ENCODE measurements at regions not wholly inside any gene's neighbourhood (a gene's known extent, or its start where the extent isn't known, plus 50 kb on each side); places are given as distances from the start of the nearest gene placed in this dataset.

DNA sequence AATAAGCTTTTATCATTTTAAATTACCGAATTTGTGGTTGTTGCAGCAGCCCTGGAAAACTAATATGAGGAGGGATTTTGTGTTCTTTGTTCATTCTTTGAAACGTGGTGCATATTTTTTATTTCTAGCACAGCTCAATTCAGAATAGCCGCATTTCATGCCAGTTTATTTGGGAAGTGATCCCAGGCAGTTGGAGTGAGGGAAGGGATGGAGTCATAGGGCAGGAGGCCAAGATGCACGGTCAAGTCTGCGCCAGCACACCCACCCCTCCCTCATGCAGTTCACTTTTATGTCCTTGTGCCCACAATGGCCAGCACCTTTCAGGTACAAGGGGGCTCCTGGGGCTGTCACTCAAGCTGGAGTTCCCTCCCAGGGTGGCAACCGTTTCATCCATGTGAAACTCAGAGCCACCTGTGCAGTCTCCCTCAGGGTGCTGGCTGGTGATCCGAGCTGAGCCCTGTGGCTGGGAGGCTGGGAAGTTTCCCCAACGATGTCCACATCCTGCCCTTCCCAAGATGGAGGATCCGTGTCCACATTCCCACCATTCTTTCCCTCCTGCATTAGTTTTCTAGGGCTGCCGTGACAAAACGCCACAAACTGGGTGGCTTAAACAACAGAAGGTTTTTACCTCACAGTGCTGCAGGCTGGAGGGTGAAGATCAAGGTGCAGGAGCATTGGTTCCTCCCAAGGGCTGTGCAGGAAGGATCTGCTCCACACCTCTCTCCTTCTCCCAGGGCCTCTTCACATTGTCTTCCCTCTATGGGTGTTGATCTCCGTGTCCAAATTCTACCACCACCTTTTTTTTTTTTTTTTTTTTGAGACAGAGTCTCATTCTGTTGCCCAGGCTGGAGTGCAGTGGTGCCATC is 68.5 kb upstream of the ITGA6 start:
- H3K36me3 ChIP-seq (replicated peaks in 1 of 2; ENCODE audit: control insufficient read depth in 1 of 2, insufficient read depth in 2 of 2, low read length in 1 of 2): no peaks in the 10 kb centered on the region
- no peak overlapping the region for H3K27ac ChIP-seq (ENCODE audit: low read depth in 2 of 2, low read length in 1 of 2)
- no peaks in the 10 kb centered on the region for H3K27me3 ChIP-seq (ENCODE audit: insufficient read depth)
- TF ChIP-seq RAD21 (IDR thresholded peaks at IDR 0.05; ENCODE audit: low read length) (no peak), MXI1 (IDR thresholded peaks at IDR 0.05; ENCODE audit: low read depth, low read length) (no peak)
- no peak for DNase-seq
- H3K9ac ChIP-seq: no peak overlapping the region
- H3K4me1 ChIP-seq (ENCODE audit: control insufficient read depth in 1 of 2, insufficient read depth in 2 of 2, low read depth in 1 of 2, low read length in 1 of 2): peaks cover 0 to 4% of the 10 kb centered on the region in 2 experiments; a peak in 1 of 4 replicates
- POLR2A ChIA-PET: no interaction called here
- H2AFZ ChIP-seq (ENCODE audit: low read depth): no peak overlapping the region
- H3F3A ChIP-seq (replicated peaks; ENCODE audit: insufficient read depth): no peaks in the 10 kb centered on the region
- H3K4me2 ChIP-seq: no peak overlapping the region
- CTCF ChIA-PET: no interaction called here
- no peaks in the 10 kb centered on the region for H3K79me2 ChIP-seq (ENCODE audit: insufficient read depth)
- H4K20me1 ChIP-seq (ENCODE audit: insufficient read depth): no peaks in the 10 kb centered on the region
- 87% methylated on average over 12 of the region's 12 CpGs for WGBS (ENCODE audit: low lambda C conversion rate)
- H3K4me3 ChIP-seq (ENCODE audit: low read depth in 2 of 2, low read length in 1 of 2): no peak overlapping the region
- no peaks in the 10 kb centered on the region for H3K9me3 ChIP-seq
- H3K9me2 ChIP-seq: no peaks in the 10 kb centered on the region

- no peak for DNase-seq
- Histone ChIP-seq H3K4me3 (ENCODE audit: low read depth in 2 of 2, low read length in 1 of 2) (no peak overlapping the region), H4K20me1 (ENCODE audit: insufficient read depth) (no peaks in the 10 kb centered on the region), H3K27ac (ENCODE audit: low read depth in 2 of 2, low read length in 1 of 2) (no peak overlapping the region), H3F3A (replicated peaks; ENCODE audit: insufficient read depth) (no peaks in the 10 kb centered on the region), H3K4me2 (no peak overlapping the region), H3K9ac (no peak overlapping the region), H3K27me3 (ENCODE audit: insufficient read depth) (no peaks in the 10 kb centered on the region), H3K36me3 (replicated peaks in 1 of 2; ENCODE audit: control insufficient read depth in 1 of 2, insufficient read depth in 2 of 2, low read length in 1 of 2) (no peaks in the 10 kb centered on the region), H3K79me2 (ENCODE audit: insufficient read depth) (no peaks in the 10 kb centered on the region), H3K9me2 (no peaks in the 10 kb centered on the region), H2AFZ (ENCODE audit: low read depth) (no peak overlapping the region), H3K4me1 (ENCODE audit: control insufficient read depth in 1 of 2, insufficient read depth in 2 of 2, low read depth in 1 of 2, low read length in 1 of 2) (peaks cover 0 to 4% of the 10 kb centered on the region in 2 experiments; a peak in 1 of 4 replicates), H3K9me3 (no peaks in the 10 kb centered on the region)
- CTCF ChIA-PET: interaction anchor here (0.6 kb wide), 1 partner anchor 150 kb away, joined by 4 read pairs; no protein-coding TSS in a partner anchor
- TF ChIP-seq, protein P1, sequence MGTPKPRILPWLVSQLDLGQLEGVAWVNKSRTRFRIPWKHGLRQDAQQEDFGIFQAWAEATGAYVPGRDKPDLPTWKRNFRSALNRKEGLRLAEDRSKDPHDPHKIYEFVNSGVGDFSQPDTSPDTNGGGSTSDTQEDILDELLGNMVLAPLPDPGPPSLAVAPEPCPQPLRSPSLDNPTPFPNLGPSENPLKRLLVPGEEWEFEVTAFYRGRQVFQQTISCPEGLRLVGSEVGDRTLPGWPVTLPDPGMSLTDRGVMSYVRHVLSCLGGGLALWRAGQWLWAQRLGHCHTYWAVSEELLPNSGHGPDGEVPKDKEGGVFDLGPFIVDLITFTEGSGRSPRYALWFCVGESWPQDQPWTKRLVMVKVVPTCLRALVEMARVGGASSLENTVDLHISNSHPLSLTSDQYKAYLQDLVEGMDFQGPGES (IDR thresholded peaks at IDR 0.05; ENCODE audit: low read depth, low read length): no peak
- TF ChIP-seq TAF1 (IDR thresholded peaks at IDR 0.05; ENCODE audit: borderline replicate concordance, low read depth, low read length) (no peak), GATA2 (CRISPR knock-in tag; IDR thresholded peaks at IDR 0.05) (no peak), EZH2phosphoT487 (IDR thresholded peaks at IDR 0.05; ENCODE audit: borderline replicate concordance, low read depth) (no peak)
- POLR2A ChIA-PET: no interaction called here
- 79% methylated on average over 3 of the region's 3 CpGs for WGBS (ENCODE audit: low lambda C conversion rate)
These were observed 66.0 kb upstream of the ITGA6 start for GRCh38 chr2:172361360-172361759.

GRCh38 chr2:172361840-172362239 is 65.5 kb upstream of the ITGA6 start:
- Histone ChIP-seq H3K9ac (no peak overlapping the region), H2AFZ (ENCODE audit: low read depth) (no peak overlapping the region), H3K9me2 (no peaks in the 10 kb centered on the region), H3K27ac (ENCODE audit: low read depth in 2 of 2, low read length in 1 of 2) (no peak overlapping the region), H3K9me3 (no peaks in the 10 kb centered on the region), H3F3A (replicated peaks; ENCODE audit: insufficient read depth) (no peaks in the 10 kb centered on the region), H3K27me3 (ENCODE audit: insufficient read depth) (no peaks in the 10 kb centered on the region), H3K79me2 (ENCODE audit: insufficient read depth) (no peaks in the 10 kb centered on the region), H4K20me1 (ENCODE audit: insufficient read depth) (no peaks in the 10 kb centered on the region), H3K4me3 (ENCODE audit: low read depth in 2 of 2, low read length in 1 of 2) (no peak overlapping the region), H3K4me1 (ENCODE audit: control insufficient read depth in 1 of 2, insufficient read depth in 2 of 2, low read depth in 1 of 2, low read length in 1 of 2) (peaks cover 0 to 4% of the 10 kb centered on the region in 2 experiments; a peak in 1 of 4 replicates), H3K4me2 (no peak overlapping the region), H3K36me3 (replicated peaks in 1 of 2; ENCODE audit: control insufficient read depth in 1 of 2, insufficient read depth in 2 of 2, low read length in 1 of 2) (no peaks in the 10 kb centered on the region)
- no peak for DNase-seq
- WGBS (ENCODE audit: low lambda C conversion rate): 85% methylated on average over 6 of the region's 6 CpGs
- ChIA-PET CTCF (interaction anchor here (0.6 kb wide), 1 partner anchor 150 kb away, joined by 4 read pairs; no protein-coding TSS in a partner anchor), POLR2A (no interaction called here)
- TF ChIP-seq TCF12 (IDR thresholded peaks at IDR 0.05): no peak
- no peak for TF ChIP-seq FOXJ3 (CRISPR knock-in tag; IDR thresholded peaks at IDR 0.05)
- no peak for TF ChIP-seq TAF1 (IDR thresholded peaks at IDR 0.05; ENCODE audit: borderline replicate concordance, low read depth, low read length)
- no peak for TF ChIP-seq YY1 (IDR thresholded peaks at IDR 0.05; ENCODE audit: low read depth)
- TF ChIP-seq USF2 (IDR thresholded peaks at IDR 0.05; ENCODE audit: borderline replicate concordance, low read depth, low read length): no peak
- TF ChIP-seq, protein P2, sequence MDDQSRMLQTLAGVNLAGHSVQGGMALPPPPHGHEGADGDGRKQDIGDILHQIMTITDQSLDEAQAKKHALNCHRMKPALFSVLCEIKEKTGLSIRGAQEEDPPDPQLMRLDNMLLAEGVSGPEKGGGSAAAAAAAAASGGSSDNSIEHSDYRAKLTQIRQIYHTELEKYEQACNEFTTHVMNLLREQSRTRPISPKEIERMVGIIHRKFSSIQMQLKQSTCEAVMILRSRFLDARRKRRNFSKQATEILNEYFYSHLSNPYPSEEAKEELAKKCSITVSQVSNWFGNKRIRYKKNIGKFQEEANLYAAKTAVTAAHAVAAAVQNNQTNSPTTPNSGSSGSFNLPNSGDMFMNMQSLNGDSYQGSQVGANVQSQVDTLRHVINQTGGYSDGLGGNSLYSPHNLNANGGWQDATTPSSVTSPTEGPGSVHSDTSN (IDR thresholded peaks at IDR 0.05): no peak
- no peak for TF ChIP-seq REST (IDR thresholded peaks at IDR 0.05; ENCODE audit: low read depth, low read length)
- TF ChIP-seq TEAD4 (IDR thresholded peaks at IDR 0.05; ENCODE audit: borderline replicate concordance, insufficient read depth): no peak
